H7 (cell line): ENCODE measurements at regions not wholly inside any gene's neighbourhood (a gene's known extent, or its start where the extent isn't known, plus 50 kb on each side); places are given as distances from the start of the nearest gene placed in this dataset.
"Not testable (repeated sequence)": the region's sequence is repeated elsewhere in the genome, so short reads cannot be mapped to it uniquely, and the experiment has no call there.

Experiments used
- DNase-seq: peaks from one replicate; pipeline ENCODE4 v3.0.0; 2012
- H3K27me3 ChIP-seq: 2 replicates; pipeline ENCODE4 v1.6.0; 2011; ENCODE audit warnings: mild to moderate bottlenecking, low read length; ENCODE audit not compliant: control insufficient read depth, insufficient read depth
- H3K36me3 ChIP-seq: replicated peaks from 2 replicates; pipeline ENCODE4 v1.5.1; 2011; ENCODE audit warnings: low read length; ENCODE audit not compliant: control insufficient read depth, insufficient read depth
- H3K4me3 ChIP-seq: 2 replicates; pipeline ENCODE4 v1.5.1; 2011; ENCODE audit warnings: low read depth, mild to moderate bottlenecking, control low read depth, low read length, moderate library complexity; ENCODE audit not compliant: insufficient read depth

GRCh38 chr10:125232841-125233240 is 72.5 kb upstream of the CTBP2 start:
- no peak for DNase-seq
- no peaks in the 10 kb centered on the region for H3K27me3 ChIP-seq

GRCh38 chr10:125231813-125232475 is 71.6 kb upstream of the CTBP2 start:
- H3K36me3 ChIP-seq = no peaks in the 10 kb centered on the region
- no peak overlapping the region for H3K4me3 ChIP-seq
- H3K27me3 ChIP-seq = no peaks in the 10 kb centered on the region
- no peak for DNase-seq

More at GRCh38 chr10:125232841-125233240, 72.5 kb upstream of the CTBP2 start:
- no peaks in the 10 kb centered on the region for H3K36me3 ChIP-seq
- H3K4me3 ChIP-seq = no peak overlapping the region

DNA sequence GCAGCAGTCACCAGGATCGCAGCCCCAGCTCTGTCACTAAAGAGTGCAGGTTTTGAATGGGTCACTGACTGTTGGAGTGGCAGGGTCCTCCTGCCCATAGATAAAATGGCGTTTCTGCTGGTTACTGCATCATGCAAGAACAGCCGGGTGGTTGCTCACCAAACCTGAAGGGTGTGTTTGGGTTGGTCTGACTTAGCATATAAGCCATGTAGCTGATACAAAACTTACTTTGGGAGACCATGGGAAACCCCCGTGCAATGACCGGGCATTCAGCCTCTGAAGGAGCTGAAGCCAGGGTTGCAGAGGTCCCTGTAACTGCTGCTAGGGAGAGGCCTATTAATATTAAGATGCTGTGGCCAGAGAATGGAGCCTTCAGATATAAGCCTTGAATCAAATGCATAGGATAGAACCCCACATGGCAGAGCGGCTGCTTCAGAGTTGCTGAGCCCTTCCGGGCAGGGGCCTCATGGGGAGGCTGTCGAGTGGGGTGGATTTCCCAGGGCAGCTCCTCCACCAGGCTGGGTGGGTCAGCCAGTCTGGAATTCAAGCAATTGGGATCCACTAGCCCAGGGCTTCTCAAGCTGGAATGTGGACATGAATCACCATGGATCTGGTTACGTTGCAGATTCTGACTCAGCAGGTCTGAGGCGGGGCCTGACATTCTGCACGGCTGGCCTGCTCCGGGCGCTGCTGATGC is 70.9 kb upstream of the CTBP2 start:
- Histone ChIP-seq H3K27me3 (no peaks in the 10 kb centered on the region), H3K36me3 (no peaks in the 10 kb centered on the region), H3K4me3 (no peak overlapping the region)
- peak; percentile 61 for DNase-seq

DNA sequence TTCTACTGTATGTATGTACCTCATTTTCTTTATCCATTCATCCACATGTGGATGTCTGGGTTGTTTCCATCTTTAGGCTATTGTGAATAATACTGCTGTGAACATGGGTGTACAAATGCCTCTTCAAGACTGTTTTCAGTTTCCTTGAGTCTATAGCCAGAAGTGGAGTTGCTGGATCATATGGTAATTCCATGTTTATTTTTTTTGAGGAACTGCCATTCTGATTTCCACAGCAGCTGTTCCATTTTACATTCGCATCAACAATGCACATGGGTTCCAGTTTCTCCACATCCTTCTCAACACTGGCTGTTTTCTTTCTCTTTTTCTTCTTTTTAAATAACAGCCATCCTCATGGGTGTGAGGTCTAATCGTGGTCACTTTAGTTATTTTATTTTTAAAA is 69.9 kb upstream of the CTBP2 start:
- Histone ChIP-seq H3K4me3 (no peak overlapping the region), H3K27me3 (no peaks in the 10 kb centered on the region)

GRCh38 chr10:125228245-125228940 is 68.0 kb upstream of the CTBP2 start:
- H3K4me3 ChIP-seq, H3K36me3 ChIP-seq, H3K27me3 ChIP-seq, DNase-seq: not testable (repeated sequence)

More for the DNA sequence above, 69.9 kb upstream of the CTBP2 start:
- no peak for DNase-seq
- H3K36me3 ChIP-seq = no peaks in the 10 kb centered on the region

- H3K4me3 ChIP-seq = no peak overlapping the region
- no peaks in the 10 kb centered on the region for H3K36me3 ChIP-seq
- no peaks in the 10 kb centered on the region for H3K27me3 ChIP-seq
- DNase-seq = no peak
These were observed 67.2 kb upstream of the CTBP2 start for GRCh38 chr10:125227546-125227945.

DNA sequence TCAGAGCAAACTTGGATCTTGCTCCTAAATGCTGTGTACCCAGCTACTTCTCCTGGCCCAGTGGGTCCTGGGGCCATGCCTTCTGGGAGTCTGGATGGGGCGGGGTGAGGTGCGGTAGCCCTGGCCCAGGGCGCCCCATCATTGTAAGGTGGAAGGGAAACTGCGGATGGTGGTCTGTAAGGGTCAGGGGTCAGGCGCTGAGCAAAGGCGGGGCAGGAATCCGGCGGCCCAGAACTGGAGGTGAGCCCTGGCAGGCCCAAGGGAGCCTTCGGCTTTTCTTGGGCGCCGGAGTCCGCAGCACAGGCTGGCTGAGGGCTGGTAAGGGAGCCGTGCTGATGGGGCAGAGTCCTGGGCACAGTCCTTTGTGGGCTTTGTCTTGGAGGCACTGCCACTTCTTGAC is 66.5 kb upstream of the CTBP2 start:
- no peak overlapping the region for H3K4me3 ChIP-seq
- no peak for DNase-seq
- no peaks in the 10 kb centered on the region for H3K27me3 ChIP-seq
- no peaks in the 10 kb centered on the region for H3K36me3 ChIP-seq

DNA sequence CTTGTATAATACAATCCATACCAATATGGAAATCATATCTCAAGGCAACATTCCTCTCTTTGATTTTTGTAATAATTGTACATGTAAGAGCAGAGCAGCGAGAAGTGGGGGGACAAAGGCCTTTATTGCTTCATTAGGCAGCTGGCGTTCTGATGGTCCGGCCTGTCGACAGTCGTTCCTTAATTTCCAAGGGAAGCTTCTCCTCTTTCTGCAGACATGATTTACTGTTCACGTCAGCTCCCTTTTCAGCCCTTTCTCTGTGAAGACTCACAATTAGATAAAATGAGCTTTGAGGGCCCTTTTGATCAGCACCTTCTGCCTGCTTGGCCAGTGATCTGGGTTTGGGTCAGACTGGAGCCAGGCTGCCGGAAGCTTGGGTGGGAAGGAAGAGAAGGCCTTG is 65.6 kb upstream of the CTBP2 start:
- Histone ChIP-seq H3K4me3 (no peak overlapping the region), H3K27me3 (no peaks in the 10 kb centered on the region), H3K36me3 (no peaks in the 10 kb centered on the region)
- no peak for DNase-seq

GRCh38 chr10:125225051-125225450 is 64.7 kb upstream of the CTBP2 start:
- DNase-seq = no peak
- Histone ChIP-seq H3K36me3 (no peaks in the 10 kb centered on the region), H3K4me3 (no peak overlapping the region), H3K27me3 (no peaks in the 10 kb centered on the region)

DNA sequence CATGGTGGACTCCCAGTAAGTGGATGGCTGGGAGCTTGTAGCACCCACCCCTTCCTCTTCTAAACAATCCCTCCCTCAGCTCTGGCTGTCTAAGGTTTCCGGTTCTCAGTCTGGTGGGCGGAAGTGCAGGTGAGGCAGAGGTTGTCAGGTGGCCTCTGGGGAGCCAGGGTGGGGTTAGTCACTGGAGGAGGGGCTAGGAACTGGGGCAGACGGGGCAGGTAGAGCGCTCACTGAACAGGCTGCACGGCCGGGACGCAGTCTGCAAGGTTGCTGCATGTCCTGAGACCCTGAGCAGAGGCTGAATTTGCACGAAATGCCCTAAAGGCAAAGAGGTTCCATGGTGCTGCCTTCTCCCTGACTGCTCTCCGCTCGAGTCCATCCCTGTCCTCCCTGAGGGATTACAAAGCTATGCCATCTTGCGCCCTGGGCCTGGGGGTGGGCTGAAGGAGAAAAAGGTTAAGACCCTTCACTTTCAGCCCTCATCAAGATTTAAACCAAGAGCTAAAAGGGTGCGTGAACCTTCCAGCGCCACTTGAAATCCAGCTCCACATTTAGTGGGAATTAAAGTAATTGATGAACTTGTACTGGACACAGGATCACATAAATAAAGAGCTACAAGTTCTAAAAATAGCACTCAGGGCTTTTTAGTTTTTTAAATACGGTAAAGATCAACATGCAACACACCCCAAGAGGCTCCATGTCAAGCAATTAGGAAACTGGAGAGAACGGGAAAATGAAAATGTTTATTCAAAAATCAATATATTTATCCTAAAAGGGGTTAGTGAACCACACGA is 62.3 kb upstream of the CTBP2 start:
- no peak overlapping the region for H3K4me3 ChIP-seq
- no peaks in the 10 kb centered on the region for H3K27me3 ChIP-seq
- H3K36me3 ChIP-seq = no peaks in the 10 kb centered on the region
- DNase-seq = no peak

DNA sequence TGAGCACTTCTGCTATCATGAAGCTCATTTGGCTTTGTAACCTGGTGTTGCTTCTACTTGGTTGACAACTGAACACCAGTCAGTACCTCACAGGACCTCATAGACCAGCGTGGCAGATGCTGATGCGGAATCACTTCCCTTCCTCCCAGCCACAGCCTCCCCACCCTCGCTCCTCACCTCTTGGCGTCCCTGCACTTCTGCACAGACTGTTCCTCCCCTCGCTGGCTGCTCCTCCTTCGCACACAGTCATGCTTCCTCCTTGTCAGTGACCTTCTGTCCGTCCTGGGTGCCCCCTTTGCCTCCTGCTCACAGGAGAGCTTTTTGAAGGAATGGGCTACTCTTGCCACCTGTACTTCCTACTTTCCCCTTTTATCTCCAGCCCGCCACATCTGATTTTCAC is 61.4 kb upstream of the CTBP2 start:
- no peaks in the 10 kb centered on the region for H3K27me3 ChIP-seq
- no peak overlapping the region for H3K4me3 ChIP-seq
- no peak for DNase-seq
- H3K36me3 ChIP-seq = no peaks in the 10 kb centered on the region

DNA sequence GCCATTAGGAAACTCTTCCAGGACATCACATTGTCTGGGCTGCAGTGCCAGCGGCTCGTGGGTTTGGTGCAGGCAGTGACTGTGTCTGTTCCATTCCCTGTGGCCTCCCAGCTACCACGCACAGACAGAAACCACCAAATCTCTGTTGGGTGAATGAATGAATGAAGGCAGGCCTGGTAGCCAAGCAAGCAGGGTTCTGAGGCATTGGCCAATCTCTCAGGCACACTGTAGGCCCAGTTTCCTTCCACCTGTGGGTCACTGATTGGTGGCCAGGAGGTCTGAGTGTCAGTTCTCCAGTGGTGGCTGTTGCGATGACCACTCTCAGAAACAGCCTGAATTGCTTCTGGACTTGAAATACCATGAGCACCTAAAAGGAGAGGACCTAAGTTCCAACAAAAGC is 59.4 kb upstream of the CTBP2 start:
- no peaks in the 10 kb centered on the region for H3K27me3 ChIP-seq
- H3K36me3 ChIP-seq = no peaks in the 10 kb centered on the region
- DNase-seq = no peak
- H3K4me3 ChIP-seq = no peak overlapping the region

- peak; percentile 35 for DNase-seq
- Histone ChIP-seq H3K27me3 (no peaks in the 10 kb centered on the region), H3K4me3 (no peak overlapping the region), H3K36me3 (no peaks in the 10 kb centered on the region)
These were observed 58.6 kb upstream of the CTBP2 start for GRCh38 chr10:125218967-125219366.

- Histone ChIP-seq H3K36me3 (no peaks in the 10 kb centered on the region), H3K27me3 (no peaks in the 10 kb centered on the region), H3K4me3 (no peak overlapping the region)
- peak; percentile 68 for DNase-seq
These were observed 57.8 kb upstream of the CTBP2 start for GRCh38 chr10:125217990-125218675.
